Erythroblast (primary cell): ENCODE measurements at regions not wholly inside any gene's neighbourhood (a gene's known extent, or its start where the extent isn't known, plus 50 kb on each side); places are given as distances from the start of the nearest gene placed in this dataset.

Experiments used
- GATA1 ChIP-seq: IDR thresholded peaks from 2 replicates; pipeline ENCODE4 v1.6.1; 2011; ENCODE audit warnings: low read depth, mild to moderate bottlenecking, control low read depth, low read length, moderate library complexity
- POLR2A ChIP-seq: IDR thresholded peaks from 2 replicates; pipeline ENCODE4 v1.6.1; 2011; ENCODE audit warnings: mild to moderate bottlenecking, low read length

DNA sequence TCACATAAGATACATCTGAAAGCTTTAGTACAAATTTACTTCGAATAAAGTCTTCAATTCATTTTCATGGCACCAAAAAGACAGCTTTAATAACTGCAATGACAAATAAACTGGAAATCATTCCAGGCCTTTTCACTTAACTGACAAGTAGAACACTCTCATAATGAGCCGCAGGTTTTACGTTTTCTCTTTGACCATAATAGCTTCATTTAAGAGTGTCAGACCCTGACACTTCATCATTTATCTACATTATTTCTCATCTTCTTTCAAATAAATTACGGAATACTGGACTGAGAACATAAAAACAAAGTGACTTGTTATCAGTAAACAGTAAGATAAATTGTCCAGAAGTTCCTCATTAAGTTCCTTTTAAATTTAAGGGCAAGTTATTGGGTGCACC is 1252.9 kb upstream of the ACVR2A start:
- no peak for TF ChIP-seq POLR2A
- TF ChIP-seq GATA1 = no peak
